Common myeloid progenitor, CD34-positive (primary cell): ENCODE measurements at regions not wholly inside any gene's neighbourhood (a gene's known extent, or its start where the extent isn't known, plus 50 kb on each side); places are given as distances from the start of the nearest gene placed in this dataset.

ENCODE experiments used
- CTCF ChIA-PET: fragments of 350-600 bp; sonication (Branson Sonifier 250); formaldehyde crosslinking; loops from one replicate; lab custom pipeline; 2021; ENCODE audit warnings: antibody characterized with exemption; lab: Charles Lee
- POLR2A ChIA-PET: fragments of 350-600 bp; sonication (Branson Sonifier 250); formaldehyde crosslinking; loops from one replicate; lab custom pipeline; 2021; ENCODE audit warnings: antibody characterized with exemption; lab: Charles Lee
- DNase-seq, 3 donors: peaks; one replicate each; pipeline versions ENCODE4 v3.0.0 to v3.0.0-alpha.2; 2013
- H3K27ac ChIP-seq, 2 experiments: 1 replicate in 1 of 2; 2 replicates in 1 of 2; pipeline ENCODE4 v1.7.0; 2013; ENCODE audit warnings: inconsistent platforms in 2 of 2, low read length in 2 of 2, mild to moderate bottlenecking in 2 of 2, low read depth in 1 of 2, moderate library complexity in 1 of 2; ENCODE audit not compliant: severe bottlenecking in 2 of 2, insufficient read depth in 1 of 2, poor library complexity in 1 of 2
- H3K27me3 ChIP-seq, 5 experiments: replicated peaks in 2 of 5; 1 replicate in 3 of 5; 2 replicates in 2 of 5; pipeline versions ENCODE4 v1.6.1 to v1.7.0; 2013; ENCODE audit warnings: low read length in 4 of 5, mild to moderate bottlenecking in 2 of 5, moderate library complexity in 2 of 5, inconsistent platforms in 1 of 5; ENCODE audit not compliant: insufficient read depth in 5 of 5, control insufficient read depth in 4 of 5
- H3K36me3 ChIP-seq, 4 experiments: 1 replicate in 2 of 4; 2 replicates in 2 of 4; pipeline versions ENCODE4 v1.6.1 to v1.7.0; 2013; ENCODE audit warnings: low read length in 3 of 4, control low read depth in 1 of 4, mild to moderate bottlenecking in 1 of 4; ENCODE audit not compliant: control insufficient read depth in 4 of 4, insufficient read depth in 4 of 4
- H3K4me1 ChIP-seq, 4 experiments: 1 replicate in 3 of 4; 2 replicates in 1 of 4; pipeline versions ENCODE4 v1.6.1 to v1.7.1; 2013; ENCODE audit warnings: low read length in 3 of 4, mild to moderate bottlenecking in 3 of 4, control low read depth in 1 of 4, inconsistent platforms in 1 of 4, moderate library complexity in 1 of 4; ENCODE audit not compliant: control insufficient read depth in 4 of 4, insufficient read depth in 4 of 4; ENCODE audit errors: control extremely low read depth in 1 of 4
- H3K4me3 ChIP-seq, 7 experiments: 1 replicate in 4 of 7; 2 replicates in 3 of 7; pipeline versions ENCODE4 v1.5.1 to v1.7.0; 2013; ENCODE audit warnings: mild to moderate bottlenecking in 7 of 7, low read length in 6 of 7, moderate library complexity in 6 of 7, inconsistent platforms in 2 of 7, low read depth in 2 of 7, control low read depth in 1 of 7; ENCODE audit not compliant: insufficient read depth in 4 of 7, control insufficient read depth in 1 of 7; ENCODE audit errors: extremely low read depth in 1 of 7
- H3K9me3 ChIP-seq, 5 experiments: 1 replicate in 4 of 5; 2 replicates in 1 of 5; pipeline versions ENCODE4 v1.6.1 to v1.7.1; 2013; ENCODE audit warnings: low read length in 4 of 5, mild to moderate bottlenecking in 2 of 5, inconsistent platforms in 1 of 5, low read depth in 1 of 5, moderate library complexity in 1 of 5; ENCODE audit not compliant: control insufficient read depth in 4 of 5, insufficient read depth in 2 of 5; ENCODE audit errors: control extremely low read depth in 1 of 5
- whole genome bisulfite sequencing: methylation state at CpG from one replicate; pipeline ENCODE4 v1.1.5; 2013; ENCODE audit not compliant: insufficient coverage; 5-methylcytosine and 5-hydroxymethylcytosine counted together

DNA sequence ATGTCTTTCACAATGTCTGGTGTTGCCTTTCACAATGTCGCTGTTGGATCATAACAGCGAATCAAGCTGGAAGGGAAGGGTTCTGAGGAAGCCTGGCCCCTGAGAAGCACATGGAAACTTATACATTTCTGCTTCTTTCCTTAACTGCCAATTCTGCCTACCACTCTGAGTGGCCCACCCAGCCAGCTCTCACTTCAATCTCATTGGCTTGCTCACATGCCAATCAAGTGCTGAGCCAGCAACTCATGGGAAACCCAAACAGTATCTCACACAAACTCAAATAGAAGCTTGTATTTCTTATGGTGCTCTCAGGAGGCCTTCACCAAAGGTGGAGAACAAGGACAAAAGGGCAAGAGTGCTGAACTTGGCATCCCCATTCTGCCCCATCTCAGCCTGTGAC is 117.4 kb upstream of the GPR26 start:
- WGBS, result 100% methylated on average over 2 of the region's 2 CpGs
- Histone ChIP-seq H3K9me3 (peaks cover 0 to 10% (median 2%) of the 10 kb centered on the region in 5 experiments), H3K27me3 (peaks cover 0 to 30% (median 3%) of the 10 kb centered on the region in 5 experiments), H3K27ac (no peak overlapping the region), H3K36me3 (no peaks in the 10 kb centered on the region), H3K4me1 (no peaks in the 10 kb centered on the region), H3K4me3 (no peak overlapping the region)
- ChIA-PET POLR2A (no interaction called here), CTCF (no interaction called here)
- no peak for DNase-seq

DNA sequence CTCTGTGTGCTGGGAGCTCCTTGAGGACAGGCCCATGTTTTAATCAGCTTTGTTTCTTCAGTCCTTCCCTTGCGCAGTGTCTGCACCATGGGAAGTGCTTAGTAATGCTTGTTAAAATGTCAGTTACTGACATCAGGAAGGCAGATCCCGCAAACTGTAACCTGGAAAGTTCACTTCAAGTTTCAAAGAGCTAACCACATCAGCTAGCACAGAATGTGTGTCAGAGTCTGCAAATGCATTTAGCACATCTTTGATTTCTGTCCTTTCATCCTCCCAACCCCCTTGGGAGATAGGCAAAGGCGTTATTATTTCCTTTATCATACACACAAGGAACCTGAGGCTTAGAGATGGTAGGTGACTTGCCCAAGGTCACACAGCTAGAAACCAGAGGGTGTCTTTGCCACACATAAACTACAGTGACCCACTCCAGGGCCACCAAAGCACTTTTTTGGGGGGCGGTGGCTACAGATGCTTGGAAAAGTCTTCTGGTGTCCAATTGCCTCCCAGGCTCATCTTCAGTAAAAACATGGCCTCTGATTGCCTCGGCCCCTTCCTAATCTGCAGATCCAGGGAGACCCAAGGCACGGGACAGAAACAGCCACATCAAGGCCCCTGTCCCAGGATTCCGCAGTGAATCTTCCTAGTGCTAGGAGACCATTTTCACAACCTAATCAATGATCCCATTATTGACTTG is 116.2 kb upstream of the GPR26 start:
- no peaks in the 10 kb centered on the region for H3K36me3 ChIP-seq
- peaks cover 0 to 30% (median 3%) of the 10 kb centered on the region in 5 experiments for H3K27me3 ChIP-seq
- CTCF ChIA-PET, result interaction anchor here (0.8 kb wide), 1 partner anchor 8 kb away, joined by 3 read pairs; no protein-coding TSS in a partner anchor
- no peak overlapping the region for H3K27ac ChIP-seq
- POLR2A ChIA-PET, result no interaction called here
- H3K4me3 ChIP-seq, result no peak overlapping the region
- DNase-seq, result no peak
- H3K9me3 ChIP-seq, result peaks cover 0 to 2% (median 2%) of the 10 kb centered on the region in 5 experiments
- WGBS, result 83% methylated on average over 6 of the region's 7 CpGs
- H3K4me1 ChIP-seq, result no peaks in the 10 kb centered on the region

DNA sequence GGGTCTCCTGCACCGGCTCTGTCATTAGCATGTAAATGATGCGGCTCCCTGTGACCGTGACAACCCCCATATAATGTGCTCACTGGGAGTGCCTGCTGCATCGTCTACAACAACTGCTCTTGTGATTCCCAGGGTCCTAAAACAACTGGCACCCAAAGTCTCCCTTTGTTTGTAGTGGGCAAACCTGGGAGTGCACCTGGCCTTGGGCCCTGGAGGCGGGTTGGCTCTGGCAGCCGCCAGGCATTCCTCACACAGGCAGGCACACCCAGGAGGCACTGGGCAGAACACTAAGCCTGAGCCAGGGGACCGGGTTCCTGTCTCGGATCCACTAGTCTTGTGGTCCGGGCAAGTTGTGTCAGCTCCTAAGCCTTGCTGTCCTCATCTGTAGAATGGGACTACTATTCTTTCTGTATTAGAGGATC is 115.5 kb upstream of the GPR26 start:
- CTCF ChIA-PET, result no interaction called here
- WGBS, result 53% methylated on average over 7 of the region's 9 CpGs

DNA sequence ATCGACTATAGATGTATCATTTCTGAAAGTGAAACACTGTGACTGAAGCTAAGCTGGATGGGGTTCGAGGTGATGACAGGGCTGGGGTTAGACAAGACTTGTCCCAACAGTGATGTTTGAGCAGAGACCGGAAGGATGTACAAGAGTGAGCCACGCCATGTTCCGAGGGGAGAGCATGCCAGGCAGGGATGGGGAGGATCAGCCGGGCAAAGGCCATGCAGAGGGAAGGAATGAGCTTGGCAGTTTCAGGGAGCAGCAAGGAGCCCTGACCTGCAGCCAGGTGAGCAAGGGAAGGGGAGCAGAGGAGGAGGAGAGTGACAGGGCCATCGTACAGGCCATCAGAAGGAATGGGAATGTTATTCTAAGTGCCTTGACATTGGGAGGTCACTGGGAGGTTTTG is 114.9 kb upstream of the GPR26 start:
- POLR2A ChIA-PET, result no interaction called here
- CTCF ChIA-PET, result no interaction called here
- WGBS, result 97% methylated on average over 7 of the region's 7 CpGs

More for the DNA sequence above, 115.5 kb upstream of the GPR26 start:
- H3K36me3 ChIP-seq, result no peaks in the 10 kb centered on the region
- peaks cover 0 to 30% (median 3%) of the 10 kb centered on the region in 5 experiments for H3K27me3 ChIP-seq
- H3K9me3 ChIP-seq, result peaks cover 0 to 2% (median 0%) of the 10 kb centered on the region in 5 experiments
- no peaks in the 10 kb centered on the region for H3K4me1 ChIP-seq
- no peak overlapping the region for H3K4me3 ChIP-seq
- H3K27ac ChIP-seq, result no peak overlapping the region
- no peak for DNase-seq
- POLR2A ChIA-PET, result no interaction called here

DNA sequence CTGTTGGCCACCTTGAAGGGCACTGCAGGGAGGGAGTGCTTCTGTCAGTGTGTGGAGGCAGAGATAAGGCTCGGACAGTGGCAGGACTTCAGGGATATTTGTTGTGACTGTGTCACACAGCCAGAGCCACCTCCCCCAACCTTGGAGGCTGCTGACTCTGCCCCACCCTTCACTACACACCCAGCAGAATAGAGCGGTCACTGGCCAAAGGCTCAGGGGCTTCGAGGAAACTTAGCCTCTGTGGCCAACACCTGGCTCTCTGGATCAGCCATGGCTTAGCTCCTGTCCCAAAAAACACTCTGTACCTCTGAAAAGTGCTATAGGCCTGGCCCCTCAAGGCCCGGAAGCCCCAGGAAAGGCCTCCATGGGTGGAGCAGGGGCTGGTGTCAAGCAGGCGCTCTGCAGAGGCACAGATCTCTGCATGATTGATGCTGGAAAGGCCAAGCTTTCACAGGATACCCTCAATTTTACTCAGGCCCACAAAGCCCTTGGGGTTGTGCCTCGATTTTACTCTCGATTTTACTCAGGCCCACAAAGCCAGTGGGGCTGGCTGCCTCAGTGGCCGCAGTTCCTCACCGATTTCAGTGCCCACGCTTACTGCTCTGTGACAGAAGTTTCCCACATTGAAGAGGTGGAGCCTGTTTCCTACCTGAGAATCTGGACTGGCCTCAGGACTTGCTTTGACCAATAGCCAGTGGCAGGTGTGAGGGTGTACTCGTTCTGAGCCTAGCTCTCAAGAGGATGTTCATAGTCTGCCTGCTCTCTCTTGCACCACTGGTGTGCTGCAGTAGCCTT is 113.2 kb upstream of the GPR26 start:
- peaks cover 0 to 2% (median 0%) of the 10 kb centered on the region in 5 experiments for H3K9me3 ChIP-seq
- H3K4me3 ChIP-seq, result no peak overlapping the region
- no peaks in the 10 kb centered on the region for H3K36me3 ChIP-seq
- POLR2A ChIA-PET, result no interaction called here
- DNase-seq, result no peak
- CTCF ChIA-PET, result interaction anchor here (0.9 kb wide), 1 partner anchor 510 kb away, joined by 4 read pairs; no protein-coding TSS in a partner anchor
- no peaks in the 10 kb centered on the region for H3K4me1 ChIP-seq
- H3K27ac ChIP-seq, result no peak overlapping the region
- 94% methylated on average over 9 of the region's 11 CpGs for whole genome bisulfite sequencing
- peaks cover 0 to 24% (median 5%) of the 10 kb centered on the region in 5 experiments for H3K27me3 ChIP-seq

More for the DNA sequence above, 114.9 kb upstream of the GPR26 start:
- no peak overlapping the region for H3K27ac ChIP-seq
- H3K4me1 ChIP-seq, result no peaks in the 10 kb centered on the region
- DNase-seq, result no peak
- no peaks in the 10 kb centered on the region for H3K36me3 ChIP-seq
- H3K4me3 ChIP-seq, result no peak overlapping the region
- peaks cover 0 to 2% (median 0%) of the 10 kb centered on the region in 5 experiments for H3K9me3 ChIP-seq
- peaks cover 0 to 30% (median 3%) of the 10 kb centered on the region in 5 experiments for H3K27me3 ChIP-seq

DNA sequence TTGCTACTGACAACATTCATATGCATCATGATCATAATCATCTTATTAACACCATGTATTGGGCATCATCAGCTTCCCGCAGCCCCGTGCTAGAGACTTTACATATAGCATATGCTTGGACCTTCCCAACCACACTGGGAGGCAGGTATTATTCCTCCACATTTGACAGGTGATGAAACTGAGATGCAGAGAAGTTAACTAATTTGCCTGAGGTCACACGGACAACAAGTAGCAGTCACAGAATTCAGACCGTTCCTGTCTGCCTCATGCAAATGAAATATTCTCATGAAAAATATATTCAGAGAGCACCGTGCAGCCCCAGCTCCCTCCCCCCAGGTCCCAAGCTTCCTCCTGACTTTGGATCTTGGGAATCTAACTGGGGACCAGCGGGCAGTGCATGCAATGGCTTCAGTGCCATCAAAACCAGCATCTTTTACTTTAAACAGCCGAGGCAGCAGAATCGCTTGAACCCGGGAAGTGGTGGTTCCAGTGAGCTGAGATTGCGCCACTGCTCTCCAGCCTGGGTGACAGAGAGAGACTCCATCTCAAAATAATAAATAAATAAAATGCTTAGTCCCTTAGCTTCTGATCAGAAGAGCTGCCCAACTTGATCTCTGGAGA is 112.2 kb upstream of the GPR26 start:
- Histone ChIP-seq H3K4me1 (no peaks in the 10 kb centered on the region), H3K27me3 (peaks cover 0 to 19% (median 2%) of the 10 kb centered on the region in 5 experiments), H3K9me3 (peaks cover 0 to 2% (median 0%) of the 10 kb centered on the region in 5 experiments), H3K27ac (no peak overlapping the region), H3K36me3 (no peaks in the 10 kb centered on the region), H3K4me3 (no peak overlapping the region)
- ChIA-PET CTCF (interaction anchor here (1.2 to 1.6 kb wide), 2 partner anchors 35 to 511 kb away, joined by 3 to 6 read pairs; no protein-coding TSS in a partner anchor), POLR2A (no interaction called here)
- 91% methylated on average over 5 of the region's 10 CpGs for WGBS
- DNase-seq, result no peak
